SK-N-MC (cell line): ENCODE measurements at regions not wholly inside any gene's neighbourhood (a gene's known extent, or its start where the extent isn't known, plus 50 kb on each side); places are given as distances from the start of the nearest gene placed in this dataset.

Source experiments
- EZH2 ChIP-seq: fragments of 200-600 bp; sonication (generic); IDR thresholded peaks from one replicate; pipeline ENCODE4 v1.6.1; 2017; ENCODE audit warnings: antibody characterized with exemption
- POLR2AphosphoS5 ChIP-seq: IDR thresholded peaks from 2 replicates; pipeline ENCODE4 v1.6.1; 2012; ENCODE audit warnings: mild to moderate bottlenecking, low read depth, low read length, borderline replicate concordance

GRCh38 chr2:120824246-120824645 is 88.6 kb downstream of the GLI2 start:
- TF ChIP-seq POLR2AphosphoS5 (no peak), EZH2 (no peak)
